LNCAP (cell line): ENCODE measurements at regions not wholly inside any gene's neighbourhood (a gene's known extent, or its start where the extent isn't known, plus 50 kb on each side); places are given as distances from the start of the nearest gene placed in this dataset.

Source experiments
- CTCF ChIP-seq: fragments of 450-650 bp; IDR thresholded peaks from 2 replicates; pipeline ENCODE4 v1.5.1; 2017; ENCODE audit warnings: mild to moderate bottlenecking

- no peak for TF ChIP-seq CTCF
Observed at GRCh38 chr20:52484438-52484837, 292.9 kb upstream of the ZFP64 start.

- TF ChIP-seq CTCF = no peak
Observed at GRCh38 chr20:52483382-52483781, 291.8 kb upstream of the ZFP64 start.

GRCh38 chr20:52482044-52482443 is 290.5 kb upstream of the ZFP64 start:
- TF ChIP-seq CTCF = no peak

GRCh38 chr20:52481443-52481842 is 289.9 kb upstream of the ZFP64 start:
- no peak for TF ChIP-seq CTCF

GRCh38 chr20:52476074-52476750 is 284.6 kb upstream of the ZFP64 start:
- TF ChIP-seq CTCF = no peak

- TF ChIP-seq CTCF = no peak
Observed at GRCh38 chr20:52473186-52473585, 281.6 kb upstream of the ZFP64 start.

- no peak for TF ChIP-seq CTCF
Observed at GRCh38 chr20:52470561-52470960, 279.0 kb upstream of the ZFP64 start.

- TF ChIP-seq CTCF = no peak
Observed at GRCh38 chr20:52469128-52469527, 277.5 kb upstream of the ZFP64 start.
